Suprapubic skin (tissue), 4 donors: ENCODE measurements at regions not wholly inside any gene's neighbourhood (a gene's known extent, or its start where the extent isn't known, plus 50 kb on each side); places are given as distances from the start of the nearest gene placed in this dataset.

Source experiments
- DNase-seq, 2 donors: peaks; one replicate each; pipeline ENCODE4 v3.0.0-alpha.2; 2019; ENCODE audit warnings: low spot score in 2 of 2
- H3K27ac ChIP-seq: fragments of 200-600 bp; sonication (generic); one replicate; pipeline ENCODE4 v1.5.1; 2019
- H3K27me3 ChIP-seq: fragments of 200-600 bp; sonication (generic); one replicate; pipeline ENCODE4 v1.5.1; 2019
- H3K36me3 ChIP-seq: fragments of 200-600 bp; sonication (generic); one replicate; pipeline ENCODE4 v1.5.1; 2019
- H3K4me1 ChIP-seq: fragments of 200-600 bp; sonication (generic); one replicate; pipeline ENCODE4 v1.5.1; 2019
- H3K4me3 ChIP-seq: fragments of 200-600 bp; sonication (generic); one replicate; pipeline ENCODE4 v1.5.1; 2019; ENCODE audit warnings: mild to moderate bottlenecking
- H3K9me3 ChIP-seq: fragments of 200-600 bp; sonication (generic); one replicate; pipeline ENCODE4 v1.5.1; 2019
- CTCF ChIP-seq, 2 donors: fragments of 200-600 bp in 1 of 2; fragments of 450-650 bp in 1 of 2; sonication (generic) in 1 of 2; IDR thresholded peaks; one replicate each; pipeline ENCODE4 v1.5.1; 2016 to 2019; ENCODE audit warnings: antibody characterized with exemption in 2 of 2, mild to moderate bottlenecking in 1 of 2, moderate library complexity in 1 of 2
- EP300 ChIP-seq: sonication (generic); formaldehyde crosslinking; IDR thresholded peaks from one replicate; pipeline ENCODE4 v1.6.1; 2017; ENCODE audit warnings: antibody characterized with exemption
- POLR2A ChIP-seq, 2 donors: fragments of 450-650 bp; IDR thresholded peaks; one replicate each; pipeline ENCODE4 v1.6.1; 2017; ENCODE audit warnings: antibody characterized with exemption in 2 of 2, mild to moderate bottlenecking in 2 of 2, moderate library complexity in 2 of 2
- POLR2AphosphoS5 ChIP-seq, 3 donors: sonication (generic); formaldehyde crosslinking; IDR thresholded peaks; one replicate each; pipeline ENCODE4 v1.6.1; 2017; ENCODE audit warnings: antibody characterized with exemption in 3 of 3
- WGBS: methylation state at CpG from one replicate; pipeline ENCODE4 v1.1.5; 2018; 5-methylcytosine and 5-hydroxymethylcytosine counted together

- DNase-seq: peak in 1 of 2 donors; percentile 31
- Histone ChIP-seq H3K4me3 (no peak overlapping the region), H3K9me3 (no peaks in the 10 kb centered on the region), H3K36me3 (no peaks in the 10 kb centered on the region), H3K27me3 (peaks cover 18% of the 10 kb centered on the region), H3K27ac (no peak overlapping the region), H3K4me1 (no peaks in the 10 kb centered on the region)
- WGBS: 73% methylated on average over 10 of the region's 10 CpGs
- TF ChIP-seq EP300 (no peak), POLR2AphosphoS5 (IDR thresholded peaks at IDR 0.05) (no peak), CTCF (IDR thresholded peaks at IDR 0.05) (no peak), POLR2A (IDR thresholded peaks at IDR 0.05) (no peak)
Measured at GRCh38 chr6:167651318-167652041, 175.2 kb upstream of the AFDN start.

GRCh38 chr6:167652042-167652700 is 174.5 kb upstream of the AFDN start:
- H3K9me3 ChIP-seq: no peaks in the 10 kb centered on the region
- peaks cover 18% of the 10 kb centered on the region for H3K27me3 ChIP-seq
- no peaks in the 10 kb centered on the region for H3K4me1 ChIP-seq
- no peak overlapping the region for H3K4me3 ChIP-seq
- DNase-seq: no peak
- no peak overlapping the region for H3K27ac ChIP-seq
- no peaks in the 10 kb centered on the region for H3K36me3 ChIP-seq
- TF ChIP-seq POLR2A (IDR thresholded peaks at IDR 0.05) (no peak), CTCF (IDR thresholded peaks at IDR 0.05) (no peak), EP300 (no peak), POLR2AphosphoS5 (IDR thresholded peaks at IDR 0.05) (no peak)
- WGBS: 78% methylated on average over 23 of the region's 23 CpGs

- 56% methylated on average over 13 of the region's 13 CpGs for WGBS
- no peaks in the 10 kb centered on the region for H3K36me3 ChIP-seq
- H3K27me3 ChIP-seq: peaks cover 18% of the 10 kb centered on the region
- H3K9me3 ChIP-seq: no peaks in the 10 kb centered on the region
- DNase-seq: peak in 1 of 2 donors; percentile 50
- no peak overlapping the region for H3K4me3 ChIP-seq
- no peak overlapping the region for H3K27ac ChIP-seq
- no peaks in the 10 kb centered on the region for H3K4me1 ChIP-seq
- TF ChIP-seq CTCF (IDR thresholded peaks at IDR 0.05) (no peak), EP300 (no peak), POLR2AphosphoS5 (IDR thresholded peaks at IDR 0.05) (no peak), POLR2A (IDR thresholded peaks at IDR 0.05) (no peak)
Measured at GRCh38 chr6:167652701-167653095, 174.0 kb upstream of the AFDN start.

- 93% methylated on average over 17 of the region's 23 CpGs for WGBS
- no peaks in the 10 kb centered on the region for H3K36me3 ChIP-seq
Measured at GRCh38 chr6:167653561-167653960, 173.2 kb upstream of the AFDN start.

More at GRCh38 chr6:167653561-167653960, 173.2 kb upstream of the AFDN start:
- no peak overlapping the region for H3K27ac ChIP-seq
- peak in 1 of 2 donors; percentile 45 for DNase-seq
- H3K4me3 ChIP-seq: no peak overlapping the region
- H3K4me1 ChIP-seq: no peaks in the 10 kb centered on the region
- H3K9me3 ChIP-seq: no peaks in the 10 kb centered on the region
- peaks cover 18% of the 10 kb centered on the region for H3K27me3 ChIP-seq
- TF ChIP-seq POLR2AphosphoS5 (IDR thresholded peaks at IDR 0.05): no peak
- TF ChIP-seq EP300: no peak
- TF ChIP-seq CTCF (IDR thresholded peaks at IDR 0.05): no peak
- no peak for TF ChIP-seq POLR2A (IDR thresholded peaks at IDR 0.05)
